HuH-7 (cell line): ENCODE measurements at regions not wholly inside any gene's neighbourhood (a gene's known extent, or its start where the extent isn't known, plus 50 kb on each side); places are given as distances from the start of the nearest gene placed in this dataset.

Source experiments
- DNase-seq: peaks from one replicate; pipeline ENCODE4 v3.0.0; 2011; ENCODE audit warnings: low spot score

GRCh38 chr15:62579842-62580241, 414.8 kb upstream of the C2CD4B start:
- no peak for DNase-seq

DNA sequence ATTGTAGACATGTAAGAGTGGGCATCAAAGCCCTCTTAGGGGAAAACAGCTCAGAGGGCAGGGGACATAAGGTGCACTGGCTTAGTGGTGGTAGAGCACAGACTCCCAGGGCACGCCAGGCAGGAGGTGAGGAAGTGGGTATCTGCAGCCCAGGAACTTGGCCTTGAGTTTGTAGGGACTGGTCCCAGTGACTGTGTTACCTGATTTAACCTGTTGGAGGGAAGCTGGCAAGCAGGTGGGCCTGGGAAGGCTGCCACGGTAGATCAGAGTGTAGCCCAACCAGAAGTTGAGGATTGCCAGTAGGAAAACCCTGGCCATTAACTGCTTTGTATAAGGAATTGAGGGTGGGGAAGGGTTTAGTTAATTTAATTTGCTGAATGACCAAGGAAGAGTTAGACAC, 417.5 kb upstream of the C2CD4B start:
- DNase-seq: no peak

DNA sequence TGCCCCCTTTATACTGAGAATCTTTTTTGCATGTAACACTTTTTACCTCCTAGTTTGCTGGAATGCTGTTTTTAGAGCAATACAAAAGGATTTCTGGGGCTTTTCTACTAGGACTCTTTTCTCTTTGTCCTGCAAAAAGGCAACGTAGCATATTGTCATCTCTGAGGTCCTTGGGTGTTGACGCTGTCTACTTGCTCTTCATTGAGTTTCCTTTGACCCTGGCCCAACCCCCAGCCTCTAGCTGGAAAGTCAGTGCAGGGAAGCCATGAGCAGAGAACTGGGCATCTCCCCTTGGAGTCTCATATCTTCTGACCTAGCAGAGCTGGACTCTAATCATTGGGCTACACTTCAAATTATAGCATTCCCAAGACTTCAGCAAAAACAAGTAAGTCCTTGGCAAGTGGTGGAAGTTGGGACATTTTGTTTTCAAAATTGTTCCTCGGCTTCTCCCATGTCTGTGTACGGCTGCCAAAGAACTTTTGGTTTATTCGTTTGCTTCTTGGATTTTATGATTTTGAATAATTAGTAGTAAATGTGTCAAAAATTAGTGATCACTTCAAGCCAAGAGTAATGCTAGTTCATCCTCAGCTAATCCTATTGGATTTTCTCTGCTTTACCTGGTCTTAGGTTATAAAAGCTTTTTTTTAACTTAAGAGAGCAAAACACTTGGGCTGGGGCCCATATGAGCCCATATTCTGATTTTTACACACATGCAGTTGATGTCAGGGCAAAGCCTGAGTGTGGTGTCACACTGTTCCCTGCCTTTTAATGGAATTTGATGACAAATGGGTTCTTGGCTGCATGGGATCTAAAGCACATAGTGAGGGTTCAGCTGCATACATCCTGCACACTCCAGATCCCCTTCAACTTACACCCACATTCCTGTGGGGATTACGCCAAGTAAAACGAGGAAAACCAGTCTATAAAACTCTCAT, 419.5 kb upstream of the C2CD4B start:
- no peak for DNase-seq

DNA sequence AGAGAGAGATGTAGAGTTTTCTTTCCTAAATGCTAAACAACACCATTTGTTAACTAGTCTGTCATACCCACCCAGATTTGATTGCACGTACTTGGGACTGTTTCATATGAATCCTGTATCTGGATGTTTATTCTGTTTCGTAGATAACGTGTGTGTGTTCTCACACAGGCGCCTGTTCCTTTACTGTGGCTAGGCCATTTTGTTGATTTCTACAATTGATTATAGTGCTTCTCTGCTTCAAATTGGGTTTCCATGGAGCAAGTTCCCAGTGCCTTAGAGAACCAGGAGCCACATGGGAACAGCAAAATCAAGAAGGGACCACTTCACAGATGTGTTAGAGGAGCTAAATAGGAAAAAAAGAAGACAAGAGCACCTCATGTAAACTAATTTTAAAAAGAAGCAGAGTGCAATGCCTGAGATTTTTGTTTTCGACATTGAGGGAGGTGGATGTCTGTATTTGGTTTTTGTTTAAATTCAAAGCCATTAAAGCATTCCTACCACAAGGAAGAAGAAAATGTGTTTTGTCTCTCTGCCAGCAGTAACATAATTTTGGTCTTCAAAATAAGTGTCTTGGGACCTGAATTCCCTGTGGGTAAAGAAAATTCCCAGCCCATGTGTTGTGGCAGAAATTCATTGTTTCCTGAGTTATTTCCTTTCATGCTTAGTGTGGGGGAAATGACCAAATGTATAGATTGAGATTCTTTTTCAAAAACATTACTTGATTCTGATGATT, 424.0 kb upstream of the C2CD4B start:
- DNase-seq: no peak

DNA sequence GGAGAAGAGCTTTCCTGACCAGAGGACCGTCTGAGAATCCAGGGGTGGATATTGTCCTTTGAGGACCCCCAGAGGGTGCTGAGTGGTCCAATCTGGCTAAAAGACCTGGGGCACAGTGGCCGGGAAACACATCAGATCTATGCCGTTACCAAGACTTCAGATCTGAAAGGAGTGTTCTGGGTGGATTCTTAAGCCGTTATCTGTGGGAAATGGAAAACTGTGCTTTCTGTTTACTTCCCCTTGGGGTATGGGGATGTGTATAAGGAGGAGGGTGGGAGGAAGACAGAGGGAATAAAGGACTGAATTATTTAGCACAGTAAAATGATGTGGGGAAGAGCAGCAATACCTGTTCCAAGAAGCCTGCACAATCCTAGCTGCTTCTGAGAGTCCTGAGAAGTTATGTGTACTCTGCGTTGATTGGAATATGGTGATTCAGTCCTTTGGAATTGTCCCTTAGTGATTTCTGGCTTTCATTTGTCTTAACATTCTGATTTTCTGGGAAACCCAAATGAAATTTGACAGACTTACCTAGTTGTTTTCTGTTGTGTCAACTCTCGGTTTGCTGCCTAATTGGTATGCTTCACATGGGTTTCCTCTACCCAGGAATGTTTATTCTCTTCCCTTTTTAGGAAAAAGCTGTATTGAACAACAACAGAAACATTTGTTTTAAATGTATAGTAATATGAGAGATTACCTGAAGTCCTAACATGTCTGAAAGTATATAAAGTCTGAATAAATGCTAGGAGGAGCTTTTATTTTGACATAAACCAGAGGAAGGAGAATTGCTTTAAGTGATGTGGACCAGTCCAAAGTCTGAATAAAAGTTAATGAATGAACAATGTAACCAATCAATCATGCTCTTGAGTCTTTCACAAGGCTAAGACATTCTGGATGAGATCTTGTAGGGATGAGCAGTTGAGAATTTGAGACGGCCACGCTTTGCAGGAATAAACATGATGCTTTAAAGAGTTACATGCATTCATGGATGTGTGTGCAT, 427.1 kb upstream of the C2CD4B start:
- no peak for DNase-seq

- DNase-seq: no peak
Observed at GRCh38 chr15:62592920-62593319, 427.8 kb upstream of the C2CD4B start.

DNA sequence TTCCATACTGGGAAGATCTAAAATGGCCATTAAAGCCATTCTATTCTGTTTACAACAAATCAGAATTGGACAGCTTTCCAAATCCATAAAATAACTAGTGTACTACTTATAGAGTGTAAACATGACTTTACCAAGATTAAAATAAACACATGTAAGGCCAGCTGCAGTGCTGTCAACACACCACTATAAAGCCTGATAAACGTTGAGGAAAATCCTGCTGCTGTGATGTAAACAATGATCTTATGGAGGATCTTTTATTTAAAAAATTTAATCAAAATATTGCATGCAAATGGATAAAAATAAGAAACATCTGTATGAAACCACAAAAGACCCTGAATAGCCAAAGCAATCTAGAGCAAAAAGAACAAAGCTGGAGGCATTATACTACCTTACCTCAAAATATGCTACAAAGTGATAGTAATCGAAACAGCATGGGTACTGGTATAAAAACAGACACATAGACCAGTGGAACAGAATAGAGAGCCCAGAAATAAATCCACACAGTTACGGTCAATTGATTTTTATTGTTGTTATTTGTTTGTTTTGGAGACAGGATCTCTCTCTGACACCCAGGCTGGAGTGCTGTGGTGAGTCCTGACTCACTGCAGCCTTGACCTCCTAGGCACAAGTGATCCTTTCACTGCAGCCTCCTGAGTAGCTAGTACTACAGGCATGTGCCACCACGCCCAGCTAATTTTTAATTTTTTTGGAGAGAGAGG, 428.8 kb upstream of the C2CD4B start:
- DNase-seq: no peak

DNA sequence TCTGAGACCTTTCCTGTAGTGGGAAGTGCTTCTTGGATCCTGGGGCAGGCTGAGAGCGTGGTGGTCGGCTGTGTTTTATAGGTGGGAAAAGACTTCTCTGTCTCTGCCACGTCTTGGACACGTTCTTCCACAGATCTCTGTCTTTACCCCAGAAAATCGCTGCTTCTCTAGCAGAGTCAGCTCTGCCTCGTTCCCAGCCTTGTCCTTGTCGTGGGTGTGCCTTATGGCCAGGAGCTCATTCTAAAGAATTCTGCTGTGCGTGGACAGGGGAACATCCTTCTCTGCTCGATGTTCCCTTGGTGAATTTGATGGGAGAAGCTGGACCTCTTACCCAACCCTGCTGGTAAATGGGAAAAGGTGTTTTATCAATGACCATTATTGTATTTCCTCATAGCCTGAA, 433.1 kb upstream of the C2CD4B start:
- no peak for DNase-seq

GRCh38 chr15:62599791-62600777, 435.0 kb upstream of the C2CD4B start:
- DNase-seq: no peak

- DNase-seq: no peak
Observed at GRCh38 chr15:62601777-62602545, 436.9 kb upstream of the C2CD4B start.

GRCh38 chr15:62603742-62604141, 438.7 kb upstream of the C2CD4B start:
- DNase-seq: no peak

- no peak for DNase-seq
Observed at GRCh38 chr15:62605282-62605681, 437.3 kb upstream of the TPM1 start.

- no peak for DNase-seq
Observed at GRCh38 chr15:62606376-62607113, 436.0 kb upstream of the TPM1 start.

DNA sequence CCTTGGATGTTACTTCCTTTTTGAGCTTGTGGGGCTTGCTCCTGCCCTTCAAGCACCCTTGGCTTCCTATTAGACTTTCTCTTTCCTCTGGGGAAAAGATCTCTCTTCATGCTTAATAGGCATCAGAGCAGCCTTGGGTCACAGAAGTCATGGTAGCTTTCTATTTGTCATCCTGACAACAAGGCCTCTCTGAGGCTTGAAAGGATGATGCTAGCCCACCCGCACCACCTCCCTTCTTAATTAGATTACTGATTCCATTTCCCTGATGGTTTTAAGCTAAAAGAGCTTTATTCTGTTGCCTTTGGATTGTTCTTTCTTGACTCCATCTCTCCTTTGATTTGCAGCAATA, 435.5 kb upstream of the TPM1 start:
- no peak for DNase-seq

DNA sequence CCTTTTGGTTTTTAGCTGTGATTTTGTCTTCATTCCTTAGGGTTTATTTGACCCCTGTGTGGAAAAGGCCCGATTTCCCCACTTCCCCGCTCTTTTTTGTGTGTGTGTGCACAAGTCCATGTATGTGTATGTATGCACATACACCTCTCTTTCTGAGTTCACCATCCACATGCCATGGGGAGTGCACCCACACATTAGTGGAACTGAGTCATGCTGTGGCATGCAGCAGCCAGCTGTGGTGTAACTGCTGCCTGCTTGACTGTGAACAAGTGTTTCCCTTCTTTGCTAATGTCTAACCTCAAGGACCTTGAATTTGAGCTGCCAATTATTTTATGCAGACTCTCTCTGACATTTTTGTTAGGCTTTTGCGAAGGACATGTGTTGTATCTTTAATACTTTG, 434.9 kb upstream of the TPM1 start:
- no peak for DNase-seq

DNA sequence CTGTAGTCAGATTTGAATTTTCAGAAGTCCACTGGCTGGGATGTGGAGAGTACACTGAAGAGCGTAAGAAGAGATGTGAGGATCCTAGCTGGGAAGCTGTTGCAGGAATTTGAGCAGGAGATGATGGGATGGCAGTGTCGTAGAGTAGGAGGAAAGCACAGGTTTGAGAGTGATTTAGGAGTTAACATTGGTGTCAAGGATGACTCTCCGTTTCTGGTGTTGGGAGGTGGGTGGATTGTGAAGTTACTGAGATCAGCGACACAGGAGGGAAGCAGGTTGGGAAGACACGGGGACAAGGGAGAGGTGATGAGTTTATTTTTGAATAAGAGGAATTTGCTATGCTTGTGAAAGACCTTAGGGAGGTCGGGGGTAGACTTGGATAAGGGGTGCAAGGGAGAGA, 434.2 kb upstream of the TPM1 start:
- no peak for DNase-seq

DNA sequence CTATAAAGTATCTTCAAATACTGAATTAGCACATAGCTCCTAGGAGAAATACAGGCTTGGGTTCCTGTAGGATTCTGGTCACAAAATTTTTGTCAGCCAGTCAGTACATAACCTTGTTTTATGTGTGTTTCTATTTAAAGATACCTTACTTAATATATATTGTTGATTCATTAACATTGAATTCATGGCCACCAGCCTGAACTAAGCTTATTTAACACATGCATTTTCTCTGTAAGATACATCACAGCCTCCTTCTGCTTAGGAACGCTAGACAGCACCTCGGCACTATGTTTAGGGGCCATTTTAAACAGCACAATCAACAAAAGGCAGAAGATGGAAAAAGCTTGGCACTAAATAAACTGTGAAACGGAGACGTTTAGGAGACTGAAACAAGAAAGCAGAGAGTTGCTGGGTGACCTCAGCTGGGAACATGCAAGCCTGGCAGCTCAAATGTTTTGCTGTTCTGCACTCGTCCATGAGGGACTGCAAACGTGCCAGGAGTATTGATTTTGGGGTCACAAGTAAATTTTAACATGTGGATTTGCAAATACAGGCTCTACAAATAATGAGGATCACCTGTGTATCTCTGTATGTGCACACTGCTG, 432.2 kb upstream of the TPM1 start:
- DNase-seq: no peak

GRCh38 chr15:62611002-62611401, 431.5 kb upstream of the TPM1 start:
- no peak for DNase-seq
